ENCODE measurements at regions not wholly inside any gene's neighbourhood (a gene's known extent, or its start where the extent isn't known, plus 50 kb on each side); places are given as distances from the start of the nearest gene placed in this dataset.

GRCh38 chr7:46029111-46029704 lies 108.1 kb upstream of the IGFBP3 start:
- intact Hi-C loops (cut with DNase I) = no loop called here
- Histone ChIP-seq H3K4me3 (ENCODE audit: low read length in 3 of 3) (no peak overlapping the region), H3K4me1 (ENCODE audit: control insufficient read depth in 2 of 3, insufficient read depth in 2 of 3, low read depth in 1 of 3, low read length in 3 of 3) (no peaks in the 10 kb centered on the region), H3K9me3 (ENCODE audit: control insufficient read depth in 2 of 3, insufficient read depth in 1 of 3, low read length in 3 of 3) (no peaks in the 10 kb centered on the region), H3K27me3 (ENCODE audit: control insufficient read depth, insufficient read depth, low read length) (no peaks in the 10 kb centered on the region), H3K36me3 (ENCODE audit: control insufficient read depth in 2 of 3, insufficient read depth in 3 of 3, low read length in 3 of 3) (no peaks in the 10 kb centered on the region), H3K9ac (ENCODE audit: low read length in 3 of 3) (no peak overlapping the region), H3K27ac (ENCODE audit: low read depth in 2 of 2, low read length in 2 of 2) (no peak overlapping the region)
- no peak for TF ChIP-seq CTCF (IDR thresholded peaks at IDR 0.05; ENCODE audit: borderline replicate concordance, extremely low read depth, insufficient read depth)
- DNase-seq (no peak), FAIRE-seq (no peak)

- Histone ChIP-seq H3K36me3 (ENCODE audit: control insufficient read depth in 2 of 3, insufficient read depth in 3 of 3, low read length in 3 of 3) (no peaks in the 10 kb centered on the region), H3K27ac (ENCODE audit: low read depth in 2 of 2, low read length in 2 of 2) (no peak overlapping the region), H3K27me3 (ENCODE audit: control insufficient read depth, insufficient read depth, low read length) (no peaks in the 10 kb centered on the region), H3K9me3 (ENCODE audit: control insufficient read depth in 2 of 3, insufficient read depth in 1 of 3, low read length in 3 of 3) (no peaks in the 10 kb centered on the region), H3K9ac (ENCODE audit: low read length in 3 of 3) (no peak overlapping the region), H3K4me3 (ENCODE audit: low read length in 3 of 3) (no peak overlapping the region), H3K4me1 (ENCODE audit: control insufficient read depth in 2 of 3, insufficient read depth in 2 of 3, low read depth in 1 of 3, low read length in 3 of 3) (no peaks in the 10 kb centered on the region)
- DNase-seq = no peak
- intact Hi-C loops (cut with DNase I) = no loop called here
- no peak for FAIRE-seq
- no peak for TF ChIP-seq CTCF (IDR thresholded peaks at IDR 0.05; ENCODE audit: borderline replicate concordance, extremely low read depth, insufficient read depth)
Observed at GRCh38 chr7:46028246-46028645, 107.2 kb upstream of the IGFBP3 start.

- no peaks in the 10 kb centered on the region for H3K27me3 ChIP-seq (ENCODE audit: control insufficient read depth, insufficient read depth, low read length)
- intact Hi-C loops (cut with DNase I) = no loop called here
- H3K27ac ChIP-seq (ENCODE audit: low read depth in 2 of 2, low read length in 2 of 2) = no peak overlapping the region
- H3K9ac ChIP-seq (ENCODE audit: low read length in 3 of 3) = no peak overlapping the region
- H3K4me1 ChIP-seq (ENCODE audit: control insufficient read depth in 2 of 3, insufficient read depth in 2 of 3, low read depth in 1 of 3, low read length in 3 of 3) = no peaks in the 10 kb centered on the region
- no peak for TF ChIP-seq CTCF (IDR thresholded peaks at IDR 0.05; ENCODE audit: borderline replicate concordance, extremely low read depth, insufficient read depth)
- FAIRE-seq = no peak
- no peak overlapping the region for H3K4me3 ChIP-seq (ENCODE audit: low read length in 3 of 3)
- no peak for DNase-seq
- no peaks in the 10 kb centered on the region for H3K9me3 ChIP-seq (ENCODE audit: control insufficient read depth in 2 of 3, insufficient read depth in 1 of 3, low read length in 3 of 3)
- no peaks in the 10 kb centered on the region for H3K36me3 ChIP-seq (ENCODE audit: control insufficient read depth in 2 of 3, insufficient read depth in 3 of 3, low read length in 3 of 3)
Observed at GRCh38 chr7:46026741-46027140, 105.7 kb upstream of the IGFBP3 start.
